ENCODE measurements at regions not wholly inside any gene's neighbourhood (a gene's known extent, or its start where the extent isn't known, plus 50 kb on each side); places are given as distances from the start of the nearest gene placed in this dataset.

DNA sequence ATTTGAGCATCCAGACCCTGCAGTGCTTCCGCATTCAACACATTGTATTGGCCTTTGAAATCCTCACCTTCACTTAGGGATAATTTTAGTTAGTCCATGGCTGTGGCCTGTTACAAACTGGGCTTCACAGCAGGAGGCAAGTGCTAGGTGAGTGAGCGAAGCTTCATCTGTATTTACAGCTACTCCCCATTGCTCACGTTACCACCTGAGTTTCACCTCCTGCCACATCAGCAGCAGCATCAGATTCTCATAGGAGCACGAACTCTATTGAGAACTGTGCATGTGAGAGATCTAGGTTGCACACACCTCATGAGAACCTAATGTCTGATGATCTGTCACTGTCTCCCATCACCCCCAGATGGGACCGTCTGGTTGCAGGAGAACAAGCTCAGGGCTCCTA is 222.1 kb upstream of the NR2F2 start:
- DNase-seq (ENCODE audit: low read depth in 4 of 4, low spot score in 3 of 4) = no peak

DNA sequence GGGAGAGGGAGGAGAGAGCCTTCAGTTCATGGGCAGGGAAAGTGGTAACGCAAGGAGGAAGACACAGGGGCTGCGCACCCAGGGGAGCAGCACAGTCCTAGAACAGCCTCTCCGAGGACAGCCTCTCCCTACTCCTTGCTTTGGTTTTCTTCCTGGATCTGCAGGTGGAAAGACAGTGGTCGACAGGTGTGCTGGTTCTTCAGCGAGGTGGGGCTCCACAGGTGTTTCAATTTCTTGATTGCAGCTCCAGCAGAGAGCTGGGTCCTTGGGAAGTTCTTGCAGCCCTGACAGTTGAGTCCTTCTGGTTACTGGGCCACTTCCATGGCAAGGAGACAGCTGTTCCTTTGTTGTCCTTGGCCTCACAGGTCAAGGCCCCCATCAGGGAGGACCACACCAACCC is 220.7 kb upstream of the NR2F2 start:
- no peak for DNase-seq (ENCODE audit: low read depth in 4 of 4, low spot score in 3 of 4)

DNA sequence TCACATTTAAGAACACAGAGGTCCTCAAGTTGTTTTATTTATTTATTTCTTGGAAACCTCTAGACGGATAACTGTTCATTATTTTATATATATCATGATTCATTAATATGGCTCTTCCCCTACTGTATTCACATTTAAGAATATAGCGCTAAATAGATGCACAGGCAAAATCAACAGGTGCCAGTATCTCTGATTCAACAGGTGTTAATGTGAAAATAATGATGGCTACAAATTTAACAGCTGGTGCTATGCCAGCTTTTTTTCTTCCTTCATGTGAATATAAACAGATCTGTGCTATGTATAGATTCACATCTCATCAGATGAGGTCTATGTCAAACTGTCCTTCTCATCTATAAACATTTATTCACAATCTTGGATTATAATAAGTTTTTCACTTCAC is 218.5 kb upstream of the NR2F2 start:
- DNase-seq (ENCODE audit: low read depth in 4 of 4, low spot score in 3 of 4) = no peak

DNA sequence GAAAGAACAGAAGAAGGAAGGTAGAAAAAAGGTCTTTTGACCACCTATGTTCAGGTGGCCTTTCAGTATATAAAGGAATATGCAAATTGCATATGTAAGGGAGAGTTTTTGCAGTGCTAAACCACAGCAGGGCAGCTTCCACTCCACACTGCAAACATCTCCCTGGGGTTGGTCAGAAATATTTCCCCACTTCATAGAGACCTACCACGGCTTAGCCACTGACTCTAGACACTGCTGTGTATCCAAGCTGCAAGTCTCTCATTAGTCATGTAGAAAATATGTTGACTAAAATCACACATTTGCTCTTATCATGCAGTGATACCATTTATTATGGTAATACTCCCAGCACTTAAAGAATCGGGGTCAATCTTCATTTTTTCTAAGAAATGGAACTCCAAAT is 214.9 kb upstream of the NR2F2 start:
- no peak for DNase-seq (ENCODE audit: low read depth in 4 of 4, low spot score in 3 of 4)

DNA sequence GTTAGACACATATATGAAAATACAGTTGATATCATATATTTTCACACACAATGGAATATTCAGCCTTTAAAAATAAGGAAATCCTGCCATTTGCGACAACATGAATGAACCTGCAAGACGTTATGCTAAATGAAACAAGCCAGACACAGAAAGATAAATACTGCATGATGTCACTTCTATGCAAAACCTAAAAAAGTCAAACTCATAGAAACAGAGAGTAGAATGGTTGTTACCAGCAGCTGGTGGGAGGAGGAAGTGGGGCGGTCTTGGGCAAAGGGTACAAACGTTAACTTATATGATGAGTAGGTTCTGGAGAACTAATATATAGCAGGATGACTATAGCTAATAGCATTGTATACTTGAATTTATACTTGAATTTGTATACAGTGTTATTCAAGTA is 213.2 kb upstream of the NR2F2 start:
- no peak for DNase-seq (ENCODE audit: low read depth in 4 of 4, low spot score in 3 of 4)

DNA sequence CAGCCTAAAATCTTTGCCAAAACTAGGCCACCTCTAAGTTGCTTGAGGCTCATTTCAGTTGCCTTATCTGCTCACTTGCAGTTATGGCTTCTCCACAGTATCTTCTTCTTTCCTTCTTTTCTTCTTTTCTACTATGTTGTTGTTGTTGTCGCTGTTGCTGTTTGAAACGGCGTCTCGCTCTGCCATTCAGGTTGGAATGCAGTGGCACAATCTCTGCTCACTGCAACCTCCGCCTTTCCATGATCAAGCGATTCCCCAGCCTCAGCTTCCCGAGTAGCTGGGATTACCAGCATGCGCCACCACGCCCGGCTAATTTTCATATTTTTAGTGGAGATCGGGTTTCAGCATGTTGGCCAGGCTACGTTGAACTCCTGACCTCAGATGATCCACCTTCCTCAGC is 210.8 kb upstream of the NR2F2 start:
- no peak for DNase-seq (ENCODE audit: low read depth in 4 of 4, low spot score in 3 of 4)

DNA sequence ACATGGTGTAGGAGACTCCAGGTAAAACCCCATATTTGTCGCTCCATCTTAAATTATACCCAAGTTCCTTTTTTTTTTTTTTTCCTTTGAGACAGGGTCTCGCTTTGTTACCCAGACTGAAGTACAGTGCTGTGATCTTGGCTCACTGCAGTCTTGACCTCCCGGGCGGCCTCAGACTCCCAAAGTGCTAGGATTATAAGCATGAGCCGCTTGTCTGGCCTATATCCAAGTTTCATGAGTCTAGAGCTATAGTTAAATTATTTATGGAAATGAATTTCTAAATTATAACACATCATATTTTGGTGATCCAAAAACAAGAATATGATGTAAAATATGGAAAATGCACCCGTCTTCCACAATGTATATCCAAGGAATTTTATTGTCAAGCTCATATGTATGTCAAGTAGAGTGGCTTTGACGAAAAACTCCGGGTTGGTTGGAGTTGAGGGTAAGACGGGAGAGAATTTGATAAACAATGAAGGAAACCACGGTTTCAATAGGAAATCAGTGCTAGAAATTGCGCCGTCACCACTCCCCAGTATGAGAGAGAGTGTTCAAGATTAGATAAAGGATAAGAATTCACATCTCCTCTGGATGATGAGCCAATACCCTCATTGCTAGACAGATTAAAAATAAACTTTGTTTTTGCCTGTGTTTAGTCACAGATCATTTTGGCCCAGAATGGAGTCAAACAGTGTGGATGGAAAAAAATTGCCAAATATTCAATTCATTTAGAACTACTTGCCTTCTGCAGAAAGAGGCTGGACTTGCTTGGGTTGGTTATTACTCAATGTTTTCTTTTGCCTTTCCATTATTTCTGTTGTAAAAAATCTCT is 209.2 kb upstream of the NR2F2 start:
- DNase-seq (ENCODE audit: low read depth in 4 of 4, low spot score in 3 of 4) = no peak

DNA sequence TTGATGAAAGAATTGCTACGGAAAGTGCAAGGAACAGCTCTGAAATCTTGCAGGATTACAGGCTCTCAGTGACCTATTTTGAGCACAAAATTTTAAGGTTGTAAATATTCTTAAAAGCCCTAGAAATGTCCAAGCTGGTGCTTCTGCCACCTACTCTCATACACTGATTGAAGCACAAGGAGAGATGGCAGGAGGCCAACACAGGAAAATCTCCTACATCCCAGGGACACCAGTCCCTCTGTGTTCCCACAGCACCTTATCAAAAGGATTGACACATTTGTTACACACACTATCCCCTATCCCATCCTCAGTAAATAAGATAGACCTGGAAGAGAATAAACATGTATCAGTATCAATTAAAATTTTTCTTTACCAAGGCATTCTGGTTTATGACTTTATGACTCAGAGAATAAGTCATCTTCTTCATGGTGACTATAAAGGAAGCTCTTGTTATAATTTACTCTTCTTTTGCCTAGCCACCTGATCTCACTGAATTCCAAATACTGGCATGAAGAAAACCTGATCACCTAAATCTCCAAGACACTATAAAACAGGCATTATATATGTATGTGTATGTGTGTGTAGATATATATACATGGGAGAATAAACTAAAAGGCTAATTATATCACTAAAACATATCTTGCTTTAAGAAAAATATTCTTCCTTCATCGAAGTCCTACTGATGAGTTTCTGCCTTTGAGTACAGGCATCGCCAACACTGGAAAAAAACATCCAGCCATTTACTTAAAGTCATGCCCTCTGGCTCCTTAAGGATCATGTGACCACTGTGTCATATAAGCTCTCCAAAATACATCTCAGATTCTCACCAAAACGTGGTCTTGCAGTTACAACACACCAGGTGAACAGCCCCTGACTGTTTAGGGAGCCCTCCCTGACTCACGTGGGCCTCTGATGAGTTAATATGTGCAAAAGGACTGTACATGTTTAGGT is 208.1 kb upstream of the NR2F2 start:
- no peak for DNase-seq (ENCODE audit: low read depth in 4 of 4, low spot score in 3 of 4)

DNA sequence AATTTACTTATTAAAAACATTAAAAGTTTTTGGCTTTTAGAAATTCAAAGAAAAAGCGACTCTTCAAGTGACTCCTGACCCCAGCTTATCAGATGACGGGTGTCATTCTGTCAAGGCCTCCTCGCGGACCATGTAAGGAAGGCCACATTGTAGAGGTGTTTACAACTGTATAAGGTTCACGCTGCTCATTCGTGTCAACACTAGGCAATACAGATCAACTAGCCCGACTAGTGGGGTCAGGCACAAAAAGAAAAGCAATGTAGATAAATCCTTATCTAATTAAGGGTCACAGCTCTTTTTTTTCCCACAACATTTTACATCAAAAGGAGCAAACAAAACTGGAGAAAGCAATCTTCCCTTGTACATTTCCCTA is 207.5 kb upstream of the NR2F2 start:
- DNase-seq (ENCODE audit: low read depth in 4 of 4, low spot score in 3 of 4) = no peak

DNA sequence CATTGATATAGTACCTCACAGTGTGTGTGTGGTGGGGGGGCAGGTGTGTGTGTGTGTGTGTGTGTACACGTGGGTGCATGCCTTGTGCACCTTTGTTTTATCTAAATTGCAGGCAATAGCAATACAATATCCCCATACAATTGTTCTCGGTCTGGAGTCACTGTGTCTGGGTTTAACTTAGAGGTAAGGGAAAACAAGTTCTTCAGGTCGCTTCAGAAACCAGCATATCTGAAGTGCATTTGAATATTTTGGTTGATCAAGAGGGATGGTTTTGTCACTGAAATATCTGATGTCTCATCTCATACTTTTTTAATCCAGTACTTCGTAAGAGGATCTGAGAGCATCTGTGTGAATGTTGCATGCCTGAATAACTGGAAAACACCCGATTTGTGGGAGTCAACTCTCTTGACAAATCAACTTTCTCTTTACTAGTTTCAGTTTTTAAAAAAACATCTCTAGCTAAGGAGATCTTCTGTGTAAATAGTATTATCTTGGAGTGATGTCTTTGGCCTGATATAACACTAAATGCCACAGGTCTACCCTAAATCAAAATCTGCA is 206.8 kb upstream of the NR2F2 start:
- no peak for DNase-seq (ENCODE audit: low read depth in 4 of 4, low spot score in 3 of 4)

DNA sequence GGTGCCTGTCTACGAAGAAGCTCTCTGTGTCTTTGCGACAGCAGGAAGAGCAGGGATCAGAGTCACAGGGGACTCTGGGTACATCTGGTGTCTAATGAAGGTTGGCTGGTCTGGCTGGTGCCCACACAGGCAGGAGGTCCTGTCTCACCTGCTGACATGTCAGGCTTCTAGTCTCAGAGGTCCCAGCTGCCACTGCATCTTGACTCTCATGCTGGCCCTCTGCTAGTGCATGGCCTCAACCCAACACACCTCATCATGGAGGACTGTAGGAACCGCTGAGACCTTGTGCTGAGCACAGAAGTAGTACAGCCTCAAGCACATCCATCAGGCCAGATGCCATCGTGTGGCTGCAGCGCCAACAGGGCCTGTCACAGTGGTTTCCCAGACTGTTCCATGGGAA is 206.1 kb upstream of the NR2F2 start:
- no peak for DNase-seq (ENCODE audit: low read depth in 4 of 4, low spot score in 3 of 4)

DNA sequence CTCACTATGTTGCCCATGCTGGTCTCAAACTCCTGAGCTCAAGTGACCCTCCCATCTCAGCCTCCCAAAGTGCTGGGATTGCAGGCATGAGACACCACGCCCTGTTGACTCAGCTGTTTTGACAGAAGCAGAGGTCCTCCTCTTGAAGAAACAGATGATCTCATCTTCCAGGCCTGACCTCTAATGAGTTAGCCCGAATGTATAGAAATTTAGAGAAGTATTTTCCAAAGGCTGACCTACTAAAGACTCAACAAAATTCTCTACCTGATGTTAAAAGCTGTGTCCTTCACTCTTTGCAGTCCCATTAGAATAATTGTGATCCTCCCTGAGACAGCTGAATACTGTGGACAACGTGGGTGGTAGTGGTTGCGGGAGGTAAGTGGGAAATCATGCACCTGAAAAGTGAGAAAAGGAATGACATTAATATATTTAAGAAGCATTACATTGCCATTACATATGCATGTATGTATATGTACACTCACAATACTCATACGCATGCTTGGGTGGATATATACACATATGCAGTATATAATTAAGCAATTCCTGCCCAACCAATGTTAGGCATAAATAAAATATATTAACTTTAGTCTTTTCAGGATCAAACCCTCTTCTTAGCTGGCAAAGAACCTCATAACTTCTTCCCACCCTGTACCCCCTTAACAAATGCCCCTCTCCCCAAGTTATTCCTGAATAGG is 204.6 kb upstream of the NR2F2 start:
- no peak for DNase-seq (ENCODE audit: low read depth in 4 of 4, low spot score in 3 of 4)

DNA sequence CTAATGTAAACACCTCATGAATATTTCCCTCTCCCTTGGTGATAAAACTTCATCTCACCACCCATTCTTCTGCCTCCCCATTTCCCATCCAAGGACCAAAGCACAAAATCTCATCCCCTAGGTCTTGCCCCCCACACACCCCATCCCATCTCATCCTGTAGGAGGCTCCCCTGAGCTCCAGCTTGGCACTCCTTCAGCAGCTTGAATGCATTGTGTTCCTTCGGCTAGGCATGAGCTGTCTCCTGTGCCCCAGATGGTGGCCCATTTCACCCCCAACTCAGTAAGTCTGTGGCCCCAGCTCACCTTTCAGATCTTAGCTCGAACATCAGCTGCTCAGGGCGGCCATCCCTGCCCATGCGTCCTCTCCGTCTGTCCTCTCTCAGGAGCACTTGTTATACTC is 203.6 kb upstream of the NR2F2 start:
- no peak for DNase-seq (ENCODE audit: low read depth in 4 of 4, low spot score in 3 of 4)

DNA sequence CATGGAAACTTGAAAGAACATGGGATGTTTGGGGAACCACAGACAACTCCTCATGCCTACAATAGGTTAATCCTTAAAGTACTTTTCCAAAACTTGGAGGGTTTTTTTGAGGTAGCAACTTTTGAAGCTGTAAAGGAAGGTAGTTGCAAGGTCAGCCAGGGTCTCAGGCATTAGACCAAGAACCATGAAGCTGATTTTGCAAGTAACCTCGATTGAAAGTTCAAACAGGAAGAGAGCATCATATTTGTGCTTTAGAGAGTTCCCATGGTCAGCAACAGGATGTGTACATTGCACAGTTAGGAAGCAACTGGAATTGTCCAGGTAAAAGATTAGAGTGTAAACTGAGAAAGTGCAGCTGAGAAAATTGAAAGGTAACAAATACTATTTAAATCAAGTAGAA is 199.8 kb upstream of the NR2F2 start:
- DNase-seq (ENCODE audit: low read depth in 4 of 4, low spot score in 3 of 4) = no peak

DNA sequence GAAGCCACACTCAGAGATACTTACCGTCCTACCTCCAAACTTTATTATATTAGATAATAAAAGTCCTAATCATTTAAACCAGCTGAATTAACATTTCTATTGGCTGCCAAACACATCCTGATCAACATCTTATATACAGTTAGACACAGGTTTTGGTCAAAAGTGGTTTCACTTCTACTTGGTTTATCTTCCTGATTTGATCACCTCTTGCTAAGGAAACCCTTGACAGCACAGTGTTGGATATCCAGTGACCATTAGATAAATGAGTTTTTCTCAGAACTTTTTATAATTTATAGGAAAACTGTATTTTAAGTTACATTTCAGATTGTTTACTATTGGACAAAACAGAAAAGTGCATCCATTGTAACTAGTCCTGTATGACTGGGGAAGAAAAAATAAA is 198.4 kb upstream of the NR2F2 start:
- DNase-seq (ENCODE audit: low read depth in 4 of 4, low spot score in 3 of 4) = no peak

DNA sequence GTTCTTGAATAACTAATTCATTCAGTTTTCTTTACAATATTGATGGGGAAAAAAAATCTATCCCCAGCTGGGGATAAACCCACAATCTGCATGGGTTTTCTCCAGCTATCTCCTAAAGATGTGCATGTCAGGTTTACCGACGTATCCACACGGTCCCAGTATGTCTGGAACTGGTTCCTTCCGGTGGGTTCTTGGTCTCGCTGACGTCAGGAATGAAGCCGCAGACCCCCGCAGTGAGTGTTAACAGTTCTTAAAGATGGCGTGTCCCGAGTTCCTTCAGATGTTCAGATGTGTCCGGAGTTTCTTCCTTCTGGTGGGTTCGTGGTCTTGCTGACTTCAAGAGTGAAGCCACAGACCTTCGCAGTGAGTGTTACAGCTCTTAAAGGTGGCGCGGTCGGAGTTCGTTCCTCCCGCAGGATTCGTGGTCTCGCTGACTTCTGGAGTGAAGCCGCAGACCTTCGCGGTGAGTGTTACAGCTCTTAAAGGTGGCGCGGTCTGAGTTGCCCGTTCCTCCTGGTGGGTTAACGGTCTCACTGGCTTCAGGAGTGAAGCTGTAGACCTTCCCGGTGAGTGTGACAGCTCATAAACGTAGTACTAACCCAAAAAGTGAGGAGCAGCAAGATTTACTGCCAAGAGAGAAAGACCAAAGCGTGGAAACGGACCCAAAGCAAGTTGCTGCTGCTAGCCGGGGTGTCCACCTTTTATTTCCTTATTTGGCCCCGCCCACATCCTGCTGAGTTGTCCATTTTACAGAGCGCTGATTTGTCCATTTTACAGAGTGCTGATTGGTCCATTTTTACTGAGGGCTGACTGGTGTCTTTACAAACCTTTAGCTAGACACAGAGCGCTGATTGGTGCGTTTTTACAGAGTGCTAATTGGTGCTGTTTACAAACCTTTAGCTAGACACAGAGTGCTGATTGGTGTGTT is 195.1 kb upstream of the NR2F2 start:
- no peak for DNase-seq (ENCODE audit: low read depth in 4 of 4, low spot score in 3 of 4)

DNA sequence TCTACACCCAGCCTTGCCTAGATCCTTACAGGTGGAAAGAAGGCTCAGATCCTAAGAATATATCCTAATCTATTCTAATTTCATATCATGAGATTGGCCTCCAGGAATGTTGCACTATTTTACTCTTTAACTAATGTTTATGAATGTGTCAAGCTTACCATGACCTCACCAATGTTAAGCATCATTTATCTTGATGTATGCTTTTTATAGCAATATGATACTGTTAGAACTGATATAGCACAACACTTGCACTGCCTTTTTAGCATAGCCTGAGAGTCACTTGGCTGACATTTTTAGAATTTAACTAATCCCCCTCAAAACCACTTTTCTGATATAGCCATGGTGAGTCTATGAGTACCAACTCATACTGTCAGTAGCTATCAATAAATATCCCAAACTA is 191.5 kb upstream of the NR2F2 start:
- DNase-seq (ENCODE audit: low read depth in 4 of 4, low spot score in 3 of 4) = no peak

DNA sequence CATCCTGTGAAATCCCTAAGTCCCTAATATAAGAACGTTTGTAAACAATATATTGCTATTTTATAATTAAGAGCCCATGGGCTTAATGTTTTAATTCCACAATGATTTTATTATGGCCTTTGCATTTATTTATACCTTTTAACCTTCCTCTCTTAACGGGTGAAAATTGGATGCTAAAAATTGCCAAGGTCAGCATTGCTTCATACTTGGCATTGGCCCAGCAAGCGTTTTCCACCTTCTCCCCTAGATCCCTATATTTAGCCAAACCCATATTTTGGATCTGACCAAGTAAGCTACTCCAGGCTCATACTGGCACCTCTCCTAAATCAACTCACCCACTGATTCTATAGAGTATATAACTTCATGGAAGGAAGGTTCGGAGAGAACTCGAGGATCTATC is 188.0 kb upstream of the NR2F2 start:
- DNase-seq (ENCODE audit: low read depth in 4 of 4, low spot score in 3 of 4) = no peak

DNA sequence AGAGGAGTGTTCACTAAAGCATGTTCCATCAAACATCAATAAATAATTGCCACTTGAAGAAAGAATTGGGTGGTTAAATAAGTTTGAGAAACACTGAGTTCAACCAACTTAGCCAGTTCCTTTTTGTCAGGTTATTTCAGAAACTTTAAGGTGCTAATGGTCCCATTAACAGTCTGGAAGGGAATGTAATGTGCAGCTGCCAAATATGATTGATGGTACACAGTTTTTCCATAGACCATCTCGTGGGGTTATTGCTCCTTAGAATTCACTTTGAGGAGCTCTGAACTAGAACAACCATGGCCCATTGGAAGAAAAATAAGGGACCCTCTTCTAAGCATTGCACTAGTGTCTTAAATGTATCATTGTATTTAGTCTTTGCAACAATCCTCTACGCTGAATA is 185.8 kb upstream of the NR2F2 start:
- DNase-seq (ENCODE audit: low read depth in 4 of 4, low spot score in 3 of 4) = no peak

DNA sequence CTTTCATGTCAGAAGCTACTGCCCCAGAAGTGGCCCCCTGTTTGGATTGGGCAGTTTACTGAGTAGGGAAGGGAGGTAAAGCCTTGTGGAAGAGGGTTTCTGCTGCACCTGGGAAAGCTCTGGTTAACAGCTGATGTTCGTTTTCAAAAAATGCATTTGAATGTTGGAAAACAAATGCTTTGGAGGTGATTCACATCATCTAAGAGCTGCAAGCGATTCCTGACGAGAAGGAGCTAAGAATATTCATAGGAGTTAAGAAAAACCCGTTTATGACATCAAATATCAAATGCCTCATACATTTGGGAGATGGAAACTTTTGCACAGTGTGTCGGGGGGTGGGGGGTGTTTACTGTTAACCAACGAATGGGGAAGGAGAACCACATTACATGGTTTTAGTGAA is 183.8 kb upstream of the NR2F2 start:
- no peak for DNase-seq (ENCODE audit: low read depth in 4 of 4, low spot score in 3 of 4)
